ENCODE measurements at regions not wholly inside any gene's neighbourhood (a gene's known extent, or its start where the extent isn't known, plus 50 kb on each side); places are given as distances from the start of the nearest gene placed in this dataset.

GRCh38 chr4:175127314-175127713, 209.2 kb downstream of the ADAM29 start:
- no peak for DNase-seq

GRCh38 chr4:175129797-175130196, 211.6 kb downstream of the ADAM29 start:
- DNase-seq = no peak

- no peak for DNase-seq
Measured at GRCh38 chr4:175139205-175139604, 221.0 kb downstream of the ADAM29 start.

GRCh38 chr4:175143116-175143515, 225.0 kb downstream of the ADAM29 start:
- no peak for DNase-seq

- no peak for DNase-seq
Measured at GRCh38 chr4:175146799-175147198, 228.6 kb downstream of the ADAM29 start.

GRCh38 chr4:175147233-175147632, 229.1 kb downstream of the ADAM29 start:
- no peak for DNase-seq

GRCh38 chr4:175166020-175166419, 247.9 kb downstream of the ADAM29 start:
- DNase-seq = no peak

GRCh38 chr4:175176710-175177109, 258.6 kb downstream of the ADAM29 start:
- DNase-seq = no peak

- DNase-seq = no peak
Measured at GRCh38 chr4:175190654-175191053, 272.5 kb downstream of the ADAM29 start.

GRCh38 chr4:175198056-175198455, 279.9 kb downstream of the ADAM29 start:
- no peak for DNase-seq

- DNase-seq = no peak
Measured at GRCh38 chr4:175215208-175215607, 297.1 kb downstream of the ADAM29 start.

GRCh38 chr4:175215657-175216056, 297.5 kb downstream of the ADAM29 start:
- DNase-seq = no peak

GRCh38 chr4:175229154-175229553, 311.0 kb downstream of the ADAM29 start:
- DNase-seq = no peak

GRCh38 chr4:175234162-175234561, 316.0 kb downstream of the ADAM29 start:
- no peak for DNase-seq

GRCh38 chr4:175238827-175239517, 320.8 kb downstream of the ADAM29 start:
- no peak for DNase-seq

- no peak for DNase-seq
Measured at GRCh38 chr4:175246941-175247340, 328.8 kb downstream of the ADAM29 start.

- no peak for DNase-seq
Measured at GRCh38 chr4:175252642-175253041, 334.5 kb downstream of the ADAM29 start.

GRCh38 chr4:175253184-175253902, 335.2 kb downstream of the ADAM29 start:
- no peak for DNase-seq

GRCh38 chr4:175263537-175263936, 345.4 kb downstream of the ADAM29 start:
- no peak for DNase-seq

- DNase-seq = no peak
Measured at GRCh38 chr4:175271010-175271630, 353.0 kb downstream of the ADAM29 start.

- no peak for DNase-seq
Measured at GRCh38 chr4:175273995-175274753, 356.0 kb downstream of the ADAM29 start.

GRCh38 chr4:175277816-175278215, 359.7 kb downstream of the ADAM29 start:
- DNase-seq = no peak

GRCh38 chr4:175280153-175280552, 362.0 kb downstream of the ADAM29 start:
- no peak for DNase-seq
